Gastrocnemius medialis (tissue), 4 donors: ENCODE measurements at regions not wholly inside any gene's neighbourhood (a gene's known extent, or its start where the extent isn't known, plus 50 kb on each side); places are given as distances from the start of the nearest gene placed in this dataset.

Source experiments
- ATAC-seq, 2 donors: fragments of 150-250 bp; one replicate each; pipeline ENCODE4 v1.9.1; 2016
- DNase-seq, 2 donors: peaks; one replicate each; pipeline ENCODE4 v3.0.0-alpha.2; 2019
- H3K27ac ChIP-seq, 4 donors: fragments of 200-600 bp; sonication (generic); 1 replicate in 1 of 4; 2 replicates in 3 of 4; pipeline ENCODE4 v1.5.1; 2016 to 2018; ENCODE audit warnings: mild to moderate bottlenecking in 2 of 4, moderate library complexity in 1 of 4
- H3K27me3 ChIP-seq, 3 donors: fragments of 200-600 bp; sonication (generic) in 2 of 3; 1 replicate in 1 of 3; 2 replicates in 2 of 3; pipeline versions ENCODE4 v1.5.1 to v1.6.0; 2016 to 2019; ENCODE audit warnings: mild to moderate bottlenecking in 1 of 3, moderate library complexity in 1 of 3
- H3K36me3 ChIP-seq, 2 donors: fragments of 200-600 bp; sonication (generic) in 1 of 2; one replicate each; pipeline ENCODE4 v1.5.1; 2017 to 2018
- H3K4me1 ChIP-seq, 2 donors: fragments of 200-600 bp; sonication (generic) in 1 of 2; one replicate each; pipeline ENCODE4 v1.5.1; 2016 to 2017; ENCODE audit warnings: mild to moderate bottlenecking in 2 of 2
- H3K4me3 ChIP-seq, 4 donors: fragments of 200-600 bp; sonication (generic) in 3 of 4; 1 replicate in 1 of 4; 2 replicates in 3 of 4; pipeline ENCODE4 v1.5.1; 2016 to 2019; ENCODE audit warnings: mild to moderate bottlenecking in 2 of 4
- H3K9me3 ChIP-seq, 3 donors: fragments of 200-600 bp; sonication (generic) in 2 of 3; 1 replicate in 1 of 3; 2 replicates in 2 of 3; pipeline ENCODE4 v1.5.1; 2016 to 2019
- POLR2A ChIP-seq, 2 donors: fragments of 450-650 bp; IDR thresholded peaks; one replicate each; pipeline ENCODE4 v1.6.1; 2017; ENCODE audit warnings: antibody characterized with exemption in 2 of 2, mild to moderate bottlenecking in 2 of 2, moderate library complexity in 2 of 2
- in situ Hi-C, 4 donors: fragments of 200-750 bp; cut with MboI; loops; one replicate each; pipeline versions ENCODE4 v1.15.0 to v1.8.0; 2017; ENCODE audit warnings: low sequenced_read_pairs in 4 of 4
- intact Hi-C: fragments of 100-400 bp; cut with DNase I; formaldehyde crosslinking; loops from one replicate; pipeline ENCODE4 v1.15.1; 2023; ENCODE audit warnings: low total_unique reads
- TF ChIP-seq, protein P1 (sequence below), 5 experiments: fragments of 450-650 bp in 3 of 5; fragments of 200-600 bp in 2 of 5; sonication (generic) in 2 of 5; IDR thresholded peaks in 4 of 5; conservative IDR thresholded peaks in 1 of 5; 1 replicate in 4 of 5; 2 replicates in 1 of 5; pipeline ENCODE4 v1.5.1; 2016 to 2019; ENCODE audit warnings: antibody characterized with exemption in 5 of 5, mild to moderate bottlenecking in 3 of 5, moderate library complexity in 3 of 5

GRCh38 chr16:89037261-89038152 lies 56.1 kb upstream of the ACSF3 start:
- intact Hi-C loops (loop anchor here (5.0 kb wide), 1 partner anchor 105 kb away; no protein-coding TSS in a partner anchor), in situ Hi-C loops (no loop called here)
- Histone ChIP-seq H3K27me3 (peaks cover 25 to 48% (median 45%) of the 10 kb centered on the region in 3 donors), H3K4me3 (no peak overlapping the region), H3K4me1 (no peaks in the 10 kb centered on the region), H3K9me3 (no peaks in the 10 kb centered on the region), H3K27ac (no peak overlapping the region), H3K36me3 (no peaks in the 10 kb centered on the region)
- DNase-seq = no peak
- no peak for TF ChIP-seq POLR2A (IDR thresholded peaks at IDR 0.05)
- TF ChIP-seq, protein P1, sequence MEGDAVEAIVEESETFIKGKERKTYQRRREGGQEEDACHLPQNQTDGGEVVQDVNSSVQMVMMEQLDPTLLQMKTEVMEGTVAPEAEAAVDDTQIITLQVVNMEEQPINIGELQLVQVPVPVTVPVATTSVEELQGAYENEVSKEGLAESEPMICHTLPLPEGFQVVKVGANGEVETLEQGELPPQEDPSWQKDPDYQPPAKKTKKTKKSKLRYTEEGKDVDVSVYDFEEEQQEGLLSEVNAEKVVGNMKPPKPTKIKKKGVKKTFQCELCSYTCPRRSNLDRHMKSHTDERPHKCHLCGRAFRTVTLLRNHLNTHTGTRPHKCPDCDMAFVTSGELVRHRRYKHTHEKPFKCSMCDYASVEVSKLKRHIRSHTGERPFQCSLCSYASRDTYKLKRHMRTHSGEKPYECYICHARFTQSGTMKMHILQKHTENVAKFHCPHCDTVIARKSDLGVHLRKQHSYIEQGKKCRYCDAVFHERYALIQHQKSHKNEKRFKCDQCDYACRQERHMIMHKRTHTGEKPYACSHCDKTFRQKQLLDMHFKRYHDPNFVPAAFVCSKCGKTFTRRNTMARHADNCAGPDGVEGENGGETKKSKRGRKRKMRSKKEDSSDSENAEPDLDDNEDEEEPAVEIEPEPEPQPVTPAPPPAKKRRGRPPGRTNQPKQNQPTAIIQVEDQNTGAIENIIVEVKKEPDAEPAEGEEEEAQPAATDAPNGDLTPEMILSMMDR (IDR thresholded peaks at IDR 0.05 in 4 of 5, conservative IDR thresholded peaks at IDR 0.05 in 1 of 5) = no peak
- no peak for ATAC-seq

DNA sequence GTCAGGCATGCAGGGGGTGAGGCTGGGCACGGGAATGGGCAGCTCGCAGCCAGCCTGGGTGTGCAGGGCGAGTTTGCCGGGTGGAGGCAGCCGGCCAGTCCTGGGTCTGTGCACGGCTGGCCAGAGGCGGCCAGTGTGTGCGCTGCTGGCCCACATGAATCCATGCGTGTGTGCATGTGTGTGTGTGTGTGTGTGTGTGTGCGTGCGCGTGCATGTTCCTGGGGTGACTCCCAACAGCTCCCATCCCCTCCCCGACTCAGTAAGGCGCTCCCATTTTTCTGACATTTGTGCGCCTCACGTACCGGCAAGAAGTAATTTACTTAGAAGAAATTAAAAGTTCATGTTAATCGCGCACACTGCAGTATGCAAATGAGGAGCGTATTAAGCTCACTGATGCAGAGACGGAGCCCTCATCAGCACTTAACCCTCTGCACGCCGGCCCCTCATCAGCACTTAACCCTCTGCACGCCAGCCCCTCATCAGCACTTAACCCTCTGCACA lies 55.4 kb upstream of the ACSF3 start:
- Histone ChIP-seq H3K27ac (no peak overlapping the region), H3K4me1 (no peaks in the 10 kb centered on the region), H3K9me3 (no peaks in the 10 kb centered on the region), H3K4me3 (no peak overlapping the region), H3K27me3 (peaks cover 25 to 48% (median 45%) of the 10 kb centered on the region in 3 donors), H3K36me3 (no peaks in the 10 kb centered on the region)
- in situ Hi-C loops = no loop called here
- no peak for ATAC-seq
- intact Hi-C loops = loop anchor here (5.0 kb wide), 1 partner anchor 104 kb away; no protein-coding TSS in a partner anchor
- TF ChIP-seq, protein P1 (IDR thresholded peaks at IDR 0.05 in 4 of 5, conservative IDR thresholded peaks at IDR 0.05 in 1 of 5) = no peak
- no peak for TF ChIP-seq POLR2A (IDR thresholded peaks at IDR 0.05)
- no peak for DNase-seq

- Histone ChIP-seq H3K4me1 (no peaks in the 10 kb centered on the region), H3K9me3 (no peaks in the 10 kb centered on the region), H3K27ac (no peak overlapping the region), H3K4me3 (no peak overlapping the region), H3K27me3 (peaks cover 25 to 48% (median 45%) of the 10 kb centered on the region in 3 donors), H3K36me3 (no peaks in the 10 kb centered on the region)
- in situ Hi-C loops (no loop called here), intact Hi-C loops (loop anchor here (5.0 kb wide), 1 partner anchor 103 kb away; no protein-coding TSS in a partner anchor)
- TF ChIP-seq, protein P1 (IDR thresholded peaks at IDR 0.05 in 4 of 5, conservative IDR thresholded peaks at IDR 0.05 in 1 of 5) = no peak
- no peak for TF ChIP-seq POLR2A (IDR thresholded peaks at IDR 0.05)
- DNase-seq = no peak
- ATAC-seq = no peak
Observed at GRCh38 chr16:89038811-89039735, 54.6 kb upstream of the ACSF3 start.

- Histone ChIP-seq H3K9me3 (no peaks in the 10 kb centered on the region), H3K27ac (no peak overlapping the region), H3K36me3 (no peaks in the 10 kb centered on the region), H3K4me1 (no peaks in the 10 kb centered on the region), H3K27me3 (peaks cover 25 to 55% (median 45%) of the 10 kb centered on the region in 3 donors), H3K4me3 (no peak overlapping the region)
- DNase-seq (no peak), ATAC-seq (no peak)
- TF ChIP-seq POLR2A (IDR thresholded peaks at IDR 0.05) = no peak
- TF ChIP-seq, protein P1 (IDR thresholded peaks at IDR 0.05 in 4 of 5, conservative IDR thresholded peaks at IDR 0.05 in 1 of 5) = no peak
- in situ Hi-C loops = no loop called here
- intact Hi-C loops = loop anchor here (5.0 kb wide), 1 partner anchor 103 kb away; no protein-coding TSS in a partner anchor
Observed at GRCh38 chr16:89039756-89040155, 53.9 kb upstream of the ACSF3 start.
